HuH-7 (cell line): ENCODE measurements at regions not wholly inside any gene's neighbourhood (a gene's known extent, or its start where the extent isn't known, plus 50 kb on each side); places are given as distances from the start of the nearest gene placed in this dataset.

Experiments used
- DNase-seq: peaks from one replicate; pipeline ENCODE4 v3.0.0; 2011; ENCODE audit warnings: low spot score

DNA sequence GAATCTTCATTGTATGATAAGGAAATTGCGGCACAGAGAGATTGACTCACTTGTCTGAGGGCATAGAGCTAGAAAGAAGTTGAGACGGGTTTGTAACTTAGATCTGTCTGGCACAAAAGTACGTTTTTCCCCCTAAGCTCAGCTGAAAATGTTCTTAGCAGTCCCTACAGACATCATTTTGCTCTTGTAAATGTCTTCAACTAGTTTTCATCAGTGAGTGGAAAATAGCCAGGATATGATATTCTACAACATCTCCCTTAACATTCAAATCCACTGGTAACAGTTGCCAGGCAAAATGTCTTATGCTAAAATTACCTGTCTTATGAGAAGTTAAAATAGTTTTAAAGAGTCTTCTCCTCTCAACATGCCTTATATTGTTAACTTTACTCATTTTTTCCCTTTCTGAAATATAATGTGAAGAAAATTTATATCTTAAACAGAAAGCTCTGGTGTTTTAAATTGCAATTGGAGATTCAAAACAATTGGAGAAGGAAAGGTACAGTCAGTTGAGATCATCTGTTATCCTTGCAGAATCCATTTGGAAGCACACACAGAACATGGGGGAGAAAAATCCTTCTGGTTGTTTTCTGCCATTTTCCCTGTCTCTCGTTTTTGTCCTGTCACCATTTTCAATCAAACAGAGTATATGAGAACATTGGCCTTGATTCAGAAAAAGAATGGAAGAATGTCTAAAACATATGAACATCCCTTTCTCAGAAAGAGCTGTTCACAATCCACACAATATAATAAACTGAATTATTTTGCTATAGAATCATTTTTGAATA, 255.0 kb downstream of the TRIB2 start:
- no peak for DNase-seq

DNA sequence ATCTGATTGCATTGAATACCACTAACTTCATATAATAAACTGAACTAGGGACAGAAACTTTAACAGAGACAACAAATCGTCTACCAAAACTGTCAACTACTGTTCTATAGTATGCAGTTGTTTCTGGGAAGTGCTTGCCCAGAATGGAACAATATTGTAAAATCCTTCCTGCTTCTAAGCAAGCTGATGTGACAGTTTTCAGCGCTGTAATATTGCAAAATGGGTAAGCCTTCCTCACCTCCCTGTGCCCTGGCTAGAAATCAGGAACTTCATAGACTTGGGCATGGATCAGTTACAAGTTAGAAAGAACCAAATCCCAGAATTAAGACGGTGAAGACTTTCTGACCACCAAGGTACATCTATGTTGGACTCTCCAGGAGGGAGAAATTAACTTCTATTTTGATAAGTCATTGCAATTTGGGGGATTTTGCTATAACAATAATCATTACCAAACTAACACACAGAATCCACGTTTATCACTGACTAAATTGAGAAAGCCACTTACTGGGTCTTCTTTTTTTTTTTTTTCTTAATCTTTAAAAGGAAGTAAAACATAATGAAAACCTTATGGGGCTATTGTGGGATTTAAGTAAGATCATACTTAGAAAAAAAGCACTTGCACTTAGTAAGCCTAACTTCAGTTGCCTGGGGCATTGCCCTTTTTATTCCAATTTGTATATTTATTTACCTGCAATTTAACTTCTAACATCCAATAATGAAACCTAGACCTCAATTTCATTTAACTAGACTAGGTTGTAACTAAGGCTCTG, 261.5 kb downstream of the TRIB2 start:
- no peak for DNase-seq

DNA sequence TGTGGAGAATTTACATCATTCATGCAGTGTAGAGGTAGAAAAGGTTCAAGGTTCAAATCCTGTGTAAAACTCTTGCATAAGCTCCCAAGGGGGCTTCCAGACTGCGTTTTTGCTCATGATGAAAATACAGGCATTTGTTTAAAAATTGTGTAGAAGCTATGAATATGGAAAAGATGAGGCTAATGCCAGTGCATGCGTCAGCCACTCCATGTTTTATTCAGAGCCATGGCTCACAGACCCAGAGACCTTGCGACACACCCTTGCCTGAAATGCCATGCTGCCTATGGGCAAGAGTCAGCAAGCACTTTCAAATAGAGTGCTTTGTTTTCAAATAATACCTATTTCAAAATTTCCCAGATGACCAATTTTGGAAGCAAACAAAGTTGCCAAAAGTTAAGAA, 262.3 kb downstream of the TRIB2 start:
- no peak for DNase-seq

DNA sequence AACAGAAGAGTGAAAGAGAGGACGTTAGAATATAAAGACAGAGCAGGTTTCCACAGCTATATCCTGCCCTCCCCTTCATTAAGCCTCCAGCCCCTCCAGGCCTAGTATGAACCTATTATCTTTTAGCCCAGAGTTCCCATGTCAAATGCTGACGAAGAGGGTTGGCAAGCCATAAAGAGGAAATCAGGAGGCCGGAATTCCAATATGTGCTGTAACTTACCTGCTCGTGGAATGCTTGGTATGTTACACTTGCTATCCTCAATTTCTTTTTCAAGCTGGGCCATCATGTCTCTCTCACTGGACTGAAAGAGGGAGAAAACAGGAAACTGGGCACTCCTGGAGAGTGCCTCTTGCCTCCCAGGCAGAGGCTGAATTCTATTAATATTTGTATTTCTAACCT, 264.1 kb downstream of the TRIB2 start:
- DNase-seq: no peak

DNA sequence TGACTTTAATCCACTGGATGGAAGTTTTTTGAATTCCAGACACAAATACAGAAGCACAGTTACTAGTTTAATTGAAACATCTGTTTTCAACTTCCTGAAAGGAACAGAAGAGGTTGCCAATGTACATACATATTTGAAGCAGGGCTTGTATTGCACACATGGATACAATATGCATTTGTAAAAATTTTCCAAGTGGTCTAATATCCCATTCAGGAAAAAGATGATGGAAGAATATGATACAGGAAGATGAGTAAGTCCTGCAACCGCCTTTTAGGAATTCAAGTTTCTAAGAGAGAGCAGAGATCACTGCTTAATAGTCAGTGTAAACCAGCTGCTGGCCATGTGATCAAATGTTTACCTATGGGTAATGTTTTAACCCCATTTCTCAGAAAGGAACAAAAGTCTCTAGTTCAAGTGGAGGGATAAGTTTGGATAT, 265.4 kb downstream of the TRIB2 start:
- DNase-seq: no peak

DNA sequence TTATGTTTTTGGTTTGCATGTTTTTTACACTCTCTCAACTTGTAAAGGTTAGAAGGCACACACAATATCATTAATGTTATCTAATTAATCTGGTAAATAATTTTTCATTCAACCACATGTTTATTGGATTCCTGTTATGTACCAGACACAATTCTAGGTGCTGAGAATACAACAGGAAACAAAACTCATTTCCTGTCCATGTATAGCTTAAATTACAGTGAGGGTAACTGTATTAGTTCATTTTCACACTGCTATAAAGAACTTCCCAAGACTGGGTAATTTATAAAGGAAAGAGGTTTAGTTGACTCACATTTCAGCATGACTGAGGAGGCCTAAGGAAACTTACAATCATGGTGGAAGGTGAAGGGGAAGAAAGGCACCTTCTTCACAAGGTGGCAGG, 270.5 kb downstream of the TRIB2 start:
- DNase-seq: no peak

DNA sequence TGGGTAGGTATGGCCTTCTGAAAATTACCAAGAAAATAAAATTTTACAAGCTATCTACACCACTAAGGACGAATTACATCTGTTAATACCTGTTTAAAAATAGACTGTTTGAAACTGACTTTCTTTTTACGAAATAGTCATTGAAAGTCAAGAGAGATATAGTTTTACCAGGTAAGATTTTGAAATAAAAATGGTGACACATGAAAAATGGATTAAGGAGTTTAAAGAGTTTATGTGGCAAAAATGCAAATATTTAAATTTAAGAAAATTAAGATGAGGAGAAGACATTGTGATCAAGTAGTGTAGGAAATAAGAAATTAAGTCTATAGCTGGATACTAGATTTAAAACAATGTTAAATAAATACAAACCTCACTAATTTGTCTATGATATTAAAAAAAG, 271.5 kb downstream of the TRIB2 start:
- no peak for DNase-seq

DNA sequence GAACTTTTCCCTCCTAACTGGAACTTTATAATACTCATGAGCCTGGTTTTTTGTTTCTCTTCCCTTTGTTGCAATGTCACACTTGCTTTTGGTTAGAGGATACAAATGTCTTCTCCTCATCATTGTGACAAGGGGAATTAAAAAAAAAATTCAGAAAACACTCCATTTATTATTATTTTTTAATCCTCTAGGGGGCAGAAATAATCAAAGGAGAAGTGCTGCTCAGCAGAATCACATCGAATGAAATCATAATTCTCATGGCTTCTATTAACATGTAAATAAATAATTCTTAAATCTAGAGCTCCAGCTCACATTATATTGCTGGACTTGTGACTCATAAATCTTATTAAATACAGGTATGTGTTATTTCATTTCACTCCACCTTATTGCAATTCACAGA, 273.8 kb downstream of the TRIB2 start:
- no peak for DNase-seq

DNA sequence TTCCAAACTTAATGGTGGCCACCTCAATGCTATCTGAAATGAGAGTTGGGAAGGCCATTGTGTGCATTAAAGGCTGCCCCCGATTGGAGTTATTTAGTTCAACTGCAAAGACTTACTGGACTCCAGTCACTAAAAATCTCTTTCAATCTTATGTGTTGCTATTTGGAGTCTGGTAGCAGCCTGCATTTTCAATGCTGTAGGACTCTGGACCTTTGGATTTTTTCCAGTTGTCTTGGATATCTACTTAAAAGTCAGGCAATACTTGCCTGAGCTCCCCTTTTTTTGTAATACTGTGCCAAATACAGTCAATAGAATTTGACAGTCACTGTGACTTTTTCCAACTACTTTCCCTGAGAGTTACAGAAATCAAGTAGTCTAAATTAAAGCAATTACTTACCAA, 281.9 kb downstream of the TRIB2 start:
- no peak for DNase-seq

DNA sequence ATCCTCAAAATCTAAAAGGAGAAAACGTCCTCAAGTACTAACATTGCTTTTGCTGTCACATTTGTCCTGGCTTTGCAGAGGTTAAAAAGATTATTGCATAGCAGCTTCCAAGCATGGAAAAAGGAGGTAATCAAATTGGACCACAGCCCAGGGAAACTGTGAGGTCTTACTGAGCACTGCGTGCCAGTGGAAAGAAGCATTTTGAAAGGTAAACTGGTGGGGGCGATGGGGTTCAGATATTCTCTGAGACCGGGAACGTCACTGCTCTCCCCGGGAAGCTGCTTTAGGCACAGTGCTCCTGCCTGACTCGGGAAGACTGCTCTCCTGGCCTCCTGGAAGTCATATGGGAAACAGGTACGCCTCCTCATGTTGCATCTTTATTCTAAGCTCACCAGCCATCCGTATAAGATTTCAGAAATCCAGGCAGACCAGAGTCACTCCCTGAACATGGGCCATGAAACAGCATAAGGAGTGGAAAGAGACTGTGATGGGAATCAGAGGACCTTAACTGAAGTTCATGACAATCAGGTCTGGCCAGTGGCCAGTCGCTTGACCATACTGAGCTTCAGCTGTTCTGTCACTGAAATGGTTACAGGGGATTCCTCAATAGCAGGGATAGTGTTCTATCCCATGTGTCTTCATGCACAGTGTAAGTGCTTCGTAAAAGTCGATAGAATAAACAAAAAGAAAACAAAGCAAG, 284.1 kb downstream of the TRIB2 start:
- no peak for DNase-seq

DNA sequence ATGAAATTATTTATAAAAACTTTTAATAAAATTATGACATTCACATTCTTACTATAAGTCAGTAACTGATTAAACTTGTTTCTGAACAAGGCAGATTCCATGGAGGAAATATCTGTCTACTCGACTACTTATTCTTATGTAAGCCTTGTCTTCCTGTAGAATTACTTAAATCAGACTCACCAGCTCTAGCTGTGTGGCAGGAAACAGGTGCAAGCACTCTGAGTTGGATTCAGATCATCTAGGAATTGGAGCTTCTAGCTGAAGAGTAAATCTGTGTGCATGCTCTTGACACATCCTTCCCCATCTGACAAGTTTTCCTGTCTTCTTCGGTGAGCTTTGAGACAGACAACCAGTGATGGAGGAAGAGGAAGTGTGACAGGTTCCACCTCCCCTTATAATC, 284.7 kb downstream of the TRIB2 start:
- no peak for DNase-seq

DNA sequence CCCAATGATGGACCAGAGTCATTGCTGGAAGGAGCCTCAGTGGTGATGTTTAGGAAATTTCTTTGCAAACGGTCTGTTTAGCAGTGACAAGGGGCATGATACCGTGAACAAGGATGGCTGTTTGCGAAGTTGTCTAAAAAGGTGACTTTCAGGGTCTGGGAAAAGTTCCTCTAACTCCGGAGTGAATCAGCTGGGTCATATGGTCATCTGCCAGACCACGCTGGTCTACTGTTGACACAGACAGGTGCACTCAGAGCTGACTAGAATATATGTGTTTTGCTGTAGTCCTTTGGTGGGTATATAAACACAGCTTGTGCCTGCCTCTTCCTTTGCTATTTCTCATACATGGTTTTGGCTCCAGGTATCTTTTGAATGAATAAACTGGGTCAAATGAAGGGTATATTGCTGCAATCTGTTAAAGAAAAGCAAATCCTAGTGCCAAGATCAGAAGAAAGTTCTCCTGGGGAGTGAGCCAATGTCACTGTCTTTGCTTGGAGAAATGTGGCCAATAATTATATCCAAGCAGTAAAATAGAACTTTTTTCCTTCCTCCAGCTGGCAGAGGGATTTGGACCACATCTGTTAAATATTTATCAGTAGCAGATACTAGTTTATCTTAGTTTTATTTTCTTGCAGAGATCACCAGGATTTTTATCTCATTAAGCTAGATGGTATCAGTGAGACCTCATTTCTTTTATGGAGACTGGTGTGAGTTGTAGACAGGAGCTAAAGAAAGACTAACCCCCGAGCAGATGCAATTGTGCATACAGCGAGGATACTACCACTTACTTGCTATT, 286.0 kb downstream of the TRIB2 start:
- no peak for DNase-seq

DNA sequence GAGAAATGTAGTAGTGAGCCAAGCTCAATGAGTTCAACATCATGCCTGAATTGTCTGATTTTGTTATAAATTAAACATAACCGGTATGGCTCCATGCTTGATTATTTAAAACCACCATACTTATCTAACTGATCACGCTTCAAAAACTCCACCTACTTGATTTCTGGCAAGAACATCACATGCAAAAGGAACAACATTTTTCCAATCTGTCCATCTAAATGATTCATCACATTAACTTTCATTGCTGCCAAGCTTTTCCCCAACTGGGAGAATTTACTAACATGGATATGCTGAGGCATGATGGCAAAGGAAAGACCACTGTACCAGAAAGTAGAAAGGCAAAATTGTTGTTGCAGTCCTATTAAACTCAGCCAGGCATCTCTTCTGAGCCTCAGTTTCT, 286.8 kb downstream of the TRIB2 start:
- no peak for DNase-seq

DNA sequence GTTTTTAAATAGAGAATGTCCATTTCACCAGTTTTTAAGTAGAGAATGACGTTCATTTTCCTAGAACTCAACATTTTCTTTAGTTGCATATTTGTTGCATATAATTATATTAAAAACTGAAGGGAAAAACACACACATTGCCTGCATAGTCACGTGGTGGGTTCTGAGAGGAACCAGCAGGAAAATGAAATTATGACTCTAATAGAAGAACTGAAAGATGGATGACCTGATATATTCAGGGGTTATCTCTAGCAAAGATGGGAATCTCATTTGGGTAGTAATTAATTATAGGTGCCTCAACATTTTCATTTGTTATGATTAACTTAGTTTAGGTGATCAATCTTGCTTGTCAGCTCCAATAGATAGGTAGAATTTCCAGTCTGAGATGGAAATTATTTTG, 288.3 kb downstream of the TRIB2 start:
- no peak for DNase-seq

DNA sequence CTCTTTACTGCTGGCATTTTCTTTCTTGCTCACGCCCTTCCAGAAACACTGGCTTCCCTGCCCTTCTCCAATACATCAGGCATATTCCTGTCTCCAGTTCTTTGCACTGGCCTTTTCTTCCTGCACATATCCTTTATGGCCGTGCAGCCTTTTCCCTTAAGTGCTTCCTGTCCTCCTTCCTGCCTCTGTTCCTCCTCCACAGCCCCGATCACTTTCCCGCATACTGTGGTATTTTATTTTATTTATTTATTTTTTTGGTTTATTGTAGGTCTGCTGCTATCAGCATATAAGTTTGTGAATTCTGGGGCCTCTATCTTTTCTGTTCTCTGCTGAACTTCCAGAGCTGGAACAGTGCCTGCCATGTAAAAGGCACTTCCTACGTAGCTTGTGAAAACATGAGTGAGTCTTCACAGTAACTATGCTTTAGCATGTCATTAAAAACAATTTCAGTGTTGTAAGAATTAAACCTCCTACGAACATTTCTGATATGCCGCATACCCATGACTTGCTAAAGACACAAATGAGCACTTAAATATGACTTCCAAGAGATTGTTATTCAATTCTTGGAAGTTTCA, 289.1 kb downstream of the TRIB2 start:
- DNase-seq: no peak

DNA sequence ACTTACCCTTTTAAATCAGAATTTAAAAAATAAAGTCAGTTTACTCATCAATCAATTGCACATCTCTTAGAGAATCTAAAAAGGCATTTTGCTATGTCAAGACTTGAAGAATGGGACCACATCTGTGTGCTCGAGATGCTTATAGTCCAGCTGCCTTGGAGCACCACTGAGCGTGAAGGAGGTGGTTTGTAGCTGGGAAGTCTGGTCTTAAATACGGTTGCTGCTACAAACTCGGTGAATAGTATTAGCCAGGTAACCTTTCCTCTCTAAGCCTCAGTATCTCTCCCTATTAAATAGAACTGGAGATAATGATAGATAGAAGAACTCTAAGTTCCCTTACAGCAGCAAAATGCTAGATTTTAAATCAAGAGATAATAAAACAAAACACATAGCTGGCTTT, 289.7 kb downstream of the TRIB2 start:
- no peak for DNase-seq

DNA sequence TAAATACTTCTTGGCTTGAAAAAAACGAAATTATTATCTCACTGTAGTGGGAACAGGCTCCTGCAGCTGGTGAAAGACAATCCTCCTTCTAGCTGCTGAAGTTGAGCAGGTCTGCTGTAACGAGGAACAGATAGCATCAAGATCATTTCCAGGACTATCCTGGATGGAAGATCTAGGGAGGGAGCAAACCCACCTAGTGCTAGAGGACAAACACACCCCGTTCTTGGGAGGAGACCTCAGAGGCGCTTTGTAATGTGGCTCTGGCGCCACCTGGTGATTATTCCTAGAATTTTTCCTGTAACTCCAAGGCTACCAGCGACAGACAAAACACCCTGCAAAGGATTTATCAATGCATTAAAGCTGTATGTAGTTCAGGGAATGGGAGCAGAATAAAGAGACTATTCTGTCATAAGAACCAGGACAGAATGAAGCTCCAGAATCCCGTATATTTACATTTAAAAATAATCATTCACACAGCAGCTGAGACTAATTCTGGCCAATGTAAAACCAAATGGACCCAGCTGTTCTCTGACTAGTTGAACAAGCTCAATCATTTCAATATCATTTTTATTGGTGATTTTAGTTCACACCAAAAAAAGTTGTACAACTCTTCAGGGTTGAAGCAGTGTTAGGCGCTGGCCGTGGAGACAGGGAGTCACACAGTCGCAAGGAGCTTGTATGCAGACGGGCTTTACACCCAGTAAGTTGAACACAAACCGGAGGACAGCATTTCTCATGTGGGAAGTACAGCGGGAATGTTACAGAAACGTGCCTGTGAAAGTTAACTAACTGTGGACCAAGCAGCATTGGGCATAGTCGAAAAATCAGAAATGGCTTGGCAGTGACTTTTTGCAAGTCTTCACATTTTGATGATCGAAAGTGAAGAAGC, 290.3 kb downstream of the TRIB2 start:
- peak; percentile 33 for DNase-seq

DNA sequence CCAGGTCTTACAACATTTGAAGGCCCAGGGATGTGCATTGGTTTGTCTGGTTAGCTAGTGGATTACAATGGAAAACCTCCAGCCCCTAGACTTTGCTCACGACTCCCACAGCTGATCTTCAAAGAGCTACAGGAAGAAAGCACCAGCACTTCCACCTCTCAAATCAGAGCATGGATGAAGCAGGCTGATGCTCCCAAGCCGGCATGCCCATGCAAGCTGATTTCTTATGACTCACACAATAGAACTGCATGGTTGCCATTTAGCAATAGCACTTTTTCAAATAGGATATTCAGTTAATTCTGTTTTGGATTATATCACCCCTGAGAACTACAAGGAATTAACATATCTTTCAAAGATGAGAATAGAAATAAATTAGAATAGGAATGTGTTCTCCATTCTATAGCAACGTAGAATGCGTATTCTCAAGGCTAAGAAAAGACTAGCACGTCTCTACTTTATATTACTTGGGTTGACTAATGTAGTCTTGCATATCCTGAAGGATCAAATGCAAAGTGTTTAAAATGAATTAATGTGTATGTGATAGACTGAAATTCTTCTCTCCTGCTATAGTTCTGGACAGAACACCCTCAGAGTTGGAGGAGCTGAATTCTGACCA, 292.4 kb downstream of the TRIB2 start:
- no peak for DNase-seq

DNA sequence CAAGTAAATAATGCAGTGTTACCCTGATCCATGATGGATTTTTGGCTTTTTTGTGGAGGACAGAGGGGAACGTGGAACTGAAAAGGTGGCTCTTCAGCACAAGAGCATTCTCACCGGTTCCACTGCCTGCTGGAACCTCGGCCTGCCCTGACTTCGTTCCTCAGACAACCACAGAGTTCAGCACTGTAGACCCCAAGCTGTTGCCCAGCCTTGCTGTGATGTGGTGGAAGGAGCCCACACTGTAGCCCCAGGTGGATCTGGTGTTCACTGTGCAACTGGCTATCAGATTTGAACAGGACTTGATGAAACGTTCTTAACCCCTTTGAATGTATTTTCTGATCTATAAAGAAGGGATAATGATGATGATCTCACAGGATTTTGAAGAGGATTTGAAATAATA, 293.5 kb downstream of the TRIB2 start:
- no peak for DNase-seq

DNA sequence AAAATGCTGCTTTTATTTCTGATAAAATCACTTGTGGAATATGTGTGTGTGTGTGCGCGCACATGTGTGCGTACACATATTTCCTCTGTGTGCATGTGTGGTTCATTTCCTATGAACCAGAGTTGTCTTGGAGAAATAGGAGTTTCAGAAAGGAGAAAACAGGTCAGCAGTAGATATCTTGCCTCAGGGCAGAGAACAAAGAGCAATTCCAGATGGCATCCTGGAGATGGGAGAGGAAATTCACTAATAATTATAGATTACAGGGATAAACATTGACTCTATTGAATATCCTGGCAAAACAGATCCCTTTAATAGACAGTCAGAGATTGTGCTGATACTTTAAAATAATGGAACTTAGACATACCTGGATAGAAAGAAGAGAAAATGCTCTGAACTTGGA, 298.0 kb downstream of the TRIB2 start:
- DNase-seq: no peak
